H1 (cell line): ENCODE measurements at regions not wholly inside any gene's neighbourhood (a gene's known extent, or its start where the extent isn't known, plus 50 kb on each side); places are given as distances from the start of the nearest gene placed in this dataset.

Experiments
- CTCF ChIA-PET: fragments of 300-600 bp; sonication (Branson Sonifier 250); formaldehyde crosslinking; loops from one replicate; lab custom pipeline; 2021; ENCODE audit not compliant: partially characterized antibody; lab: Charles Lee
- POLR2A ChIA-PET: fragments of 300-600 bp; sonication (Branson Sonifier 250); formaldehyde crosslinking; loops from one replicate; lab custom pipeline; 2021; ENCODE audit warnings: inconsistent platforms; ENCODE audit not compliant: partially characterized antibody; lab: Charles Lee
- DNase-seq, 2 experiments: peaks; one replicate each; pipeline versions ENCODE4 v3.0.0 to v3.0.0-alpha.2; 2010 to 2022; ENCODE audit warnings: low spot score in 2 of 2, low read depth in 1 of 2, mixed read lengths in 1 of 2
- FAIRE-seq: peaks from 2 replicates; lab custom pipeline; 2011; peaks lifted over from hg19 to GRCh38; lab: Jason Lieb, UNC
- H2AFZ ChIP-seq: 2 replicates; pipeline ENCODE4 v1.8.1; 2012; ENCODE audit warnings: low read length, inconsistent platforms
- H2AK5ac ChIP-seq: 2 replicates; pipeline ENCODE4 v1.6.1; 2013; ENCODE audit warnings: low read depth, low read length
- H2BK120ac ChIP-seq: replicated peaks from 2 replicates; pipeline ENCODE3; 2013; ENCODE audit warnings: low read depth, low read length, inconsistent platforms
- H2BK12ac ChIP-seq: 2 replicates; pipeline ENCODE4 v1.6.1; 2013; ENCODE audit warnings: low read depth, low read length
- H2BK15ac ChIP-seq: 2 replicates; pipeline ENCODE4 v1.6.1; 2013; ENCODE audit warnings: low read length
- H2BK20ac ChIP-seq: 2 replicates; pipeline ENCODE4 v1.6.1; 2013; ENCODE audit warnings: low read length
- H2BK5ac ChIP-seq: 2 replicates; pipeline ENCODE4 v1.6.1; 2013; ENCODE audit warnings: low read depth, low read length
- H3K14ac ChIP-seq: 2 replicates; pipeline ENCODE4 v1.6.1; 2013; ENCODE audit warnings: inconsistent platforms; ENCODE audit not compliant: insufficient read length
- H3K18ac ChIP-seq: 2 replicates; pipeline ENCODE4 v1.6.1; 2013; ENCODE audit warnings: low read length; ENCODE audit errors: extremely low read depth
- H3K23ac ChIP-seq: 2 replicates; pipeline ENCODE4 v1.6.1; 2013; ENCODE audit warnings: inconsistent platforms; ENCODE audit not compliant: insufficient read length
- H3K23me2 ChIP-seq: 2 replicates; pipeline ENCODE4 v1.6.1; 2013; ENCODE audit warnings: low read depth, low read length
- H3K27ac ChIP-seq: 2 replicates; pipeline ENCODE4 v1.6.1; 2011; ENCODE audit warnings: low read depth, low read length, inconsistent platforms
- H3K27me3 ChIP-seq, 4 experiments: replicated peaks in 1 of 4; 1 replicate in 1 of 4; 2 replicates in 3 of 4; pipeline versions ENCODE4 v1.6.1 to v1.8.1; 2011 to 2013; ENCODE audit warnings: low read length in 3 of 4, mild to moderate bottlenecking in 3 of 4, inconsistent platforms in 2 of 4, mixed read lengths in 2 of 4, moderate library complexity in 1 of 4; ENCODE audit not compliant: control insufficient read depth in 3 of 4, insufficient read depth in 3 of 4; ENCODE audit errors: extremely low read depth in 1 of 4
- H3K36me3 ChIP-seq, 4 experiments: 2 replicates each; pipeline versions ENCODE4 v1.6.1 to v1.8.1; 2011 to 2013; ENCODE audit warnings: mild to moderate bottlenecking in 4 of 4, low read length in 3 of 4, moderate library complexity in 2 of 4, control low read depth in 1 of 4, inconsistent platforms in 1 of 4; ENCODE audit not compliant: insufficient read depth in 4 of 4, control insufficient read depth in 2 of 4
- H3K4ac ChIP-seq: replicated peaks from 2 replicates; pipeline ENCODE3; 2013; ENCODE audit warnings: low read length, low read depth, mixed read lengths, inconsistent platforms; ENCODE audit not compliant: insufficient read length
- H3K4me1 ChIP-seq, 4 experiments: replicated peaks in 1 of 4; 1 replicate in 1 of 4; 2 replicates in 3 of 4; pipeline versions ENCODE4 v1.6.1 to v1.8.1; 2011 to 2013; ENCODE audit warnings: low read length in 3 of 4, inconsistent platforms in 2 of 4, mixed read lengths in 1 of 4; ENCODE audit not compliant: insufficient read depth in 4 of 4, control insufficient read depth in 3 of 4
- H3K4me2 ChIP-seq, 2 experiments: 2 replicates each; pipeline versions ENCODE4 v1.6.1 to v1.8.1; 2011 to 2013; ENCODE audit warnings: low read depth in 2 of 2, low read length in 2 of 2, control low read depth in 1 of 2, inconsistent platforms in 1 of 2, mild to moderate bottlenecking in 1 of 2; ENCODE audit not compliant: insufficient read depth in 1 of 2
- H3K4me3 ChIP-seq, 4 experiments: fragments of 200-600, 300-600 bp in 1 of 4; sonication (generic), shearing (Covaris generic), sonication (Bioruptor Twin) in 1 of 4; 2 replicates each; pipeline versions ENCODE4 v1.5.1 to v1.8.1; 2011 to 2016; ENCODE audit warnings: low read length in 4 of 4, low read depth in 3 of 4, control low read depth in 2 of 4, inconsistent platforms in 2 of 4, mild to moderate bottlenecking in 2 of 4, mixed read lengths in 1 of 4, moderate library complexity in 1 of 4; ENCODE audit not compliant: insufficient read depth in 2 of 4; ENCODE audit errors: extremely low read depth in 1 of 4
- H3K56ac ChIP-seq: replicated peaks from 2 replicates; pipeline ENCODE3; 2013; ENCODE audit warnings: low read depth, mild to moderate bottlenecking, mixed read lengths, low read length, inconsistent platforms; ENCODE audit not compliant: insufficient read length
- H3K79me1 ChIP-seq: 2 replicates; pipeline ENCODE4 v1.6.1; 2013; ENCODE audit warnings: low read depth, low read length, control low read depth
- H3K79me2 ChIP-seq, 2 experiments: 2 replicates each; pipeline versions ENCODE4 v1.6.1 to v1.8.1; 2012 to 2013; ENCODE audit warnings: low read length in 2 of 2, mild to moderate bottlenecking in 2 of 2, inconsistent platforms in 1 of 2; ENCODE audit not compliant: insufficient read depth in 2 of 2, control insufficient read depth in 1 of 2
- H3K9ac ChIP-seq, 4 experiments: replicated peaks in 1 of 4; 1 replicate in 1 of 4; 2 replicates in 3 of 4; pipeline versions ENCODE4 v1.6.1 to v1.8.1; 2011 to 2013; ENCODE audit warnings: low read depth in 3 of 4, low read length in 3 of 4, control low read depth in 2 of 4, mild to moderate bottlenecking in 2 of 4, moderate library complexity in 2 of 4, inconsistent platforms in 1 of 4; ENCODE audit errors: extremely low read depth in 1 of 4
- H3K9me3 ChIP-seq, 2 experiments: 2 replicates each; pipeline versions ENCODE4 v1.6.1 to v1.8.1; 2012 to 2013; ENCODE audit warnings: mild to moderate bottlenecking in 2 of 2, moderate library complexity in 2 of 2, control low read depth in 1 of 2, inconsistent platforms in 1 of 2, low read depth in 1 of 2, low read length in 1 of 2, mixed read lengths in 1 of 2; ENCODE audit not compliant: insufficient read depth in 2 of 2
- H4K20me1 ChIP-seq, 2 experiments: replicated peaks in 1 of 2; 2 replicates each; pipeline versions ENCODE3 to v1.8.1; 2011 to 2013; ENCODE audit warnings: inconsistent platforms in 2 of 2, low read length in 2 of 2, mild to moderate bottlenecking in 1 of 2; ENCODE audit not compliant: insufficient read depth in 2 of 2, control insufficient read depth in 1 of 2
- H4K5ac ChIP-seq: 2 replicates; pipeline ENCODE4 v1.6.1; 2013; ENCODE audit warnings: low read length, low read depth, mixed read lengths, inconsistent platforms; ENCODE audit not compliant: insufficient read length
- H4K8ac ChIP-seq: 2 replicates; pipeline ENCODE4 v1.8.0; 2013; ENCODE audit warnings: mild to moderate bottlenecking, moderate library complexity, low read length, inconsistent platforms; ENCODE audit not compliant: insufficient read depth; ENCODE audit errors: extremely low read depth
- H4K91ac ChIP-seq: replicated peaks from 2 replicates; pipeline ENCODE3; 2013; ENCODE audit warnings: low read length, mixed read lengths, inconsistent platforms; ENCODE audit not compliant: insufficient read length
- ATF3 ChIP-seq: IDR thresholded peaks from 2 replicates; pipeline ENCODE4 v1.6.1; 2011; ENCODE audit warnings: low read depth, mild to moderate bottlenecking, low read length; ENCODE audit not compliant: insufficient read depth
- CTBP2 ChIP-seq: IDR thresholded peaks from 2 replicates; pipeline ENCODE4 v1.7.0; 2011; ENCODE audit warnings: borderline replicate concordance, mild to moderate bottlenecking, moderate library complexity, mixed read lengths, low read length; ENCODE audit not compliant: insufficient read depth, insufficient read length
- POLR2A ChIP-seq, 2 experiments: IDR thresholded peaks; 1 replicate in 1 of 2; 2 replicates in 1 of 2; pipeline ENCODE4 v1.6.1; 2011; ENCODE audit warnings: low read depth in 2 of 2, low read length in 2 of 2, mild to moderate bottlenecking in 2 of 2; ENCODE audit errors: control extremely low read depth in 1 of 2
- USF2 ChIP-seq: IDR thresholded peaks from 2 replicates; pipeline ENCODE4 v1.6.1; 2011; ENCODE audit warnings: low read length, improper control_type of control experiment
- WGBS, 2 experiments: shearing (Covaris generic) in 1 of 2; methylation state at CpG; one replicate each; pipeline versions ENCODE4 v1.1.6 to v1.1.7; 2013 to 2015; ENCODE audit warnings: low lambda C conversion rate in 2 of 2, mixed read lengths in 2 of 2, inconsistent platforms in 1 of 2, low coverage in 1 of 2, missing lambda C conversion rate in 1 of 2; ENCODE audit not compliant: insufficient replicate concordance in 2 of 2, insufficient coverage in 1 of 2, insufficient read length in 1 of 2; ENCODE audit errors: extremely low coverage in 1 of 2, missing lambda C conversion rate in 1 of 2; 5-methylcytosine and 5-hydroxymethylcytosine counted together

DNA sequence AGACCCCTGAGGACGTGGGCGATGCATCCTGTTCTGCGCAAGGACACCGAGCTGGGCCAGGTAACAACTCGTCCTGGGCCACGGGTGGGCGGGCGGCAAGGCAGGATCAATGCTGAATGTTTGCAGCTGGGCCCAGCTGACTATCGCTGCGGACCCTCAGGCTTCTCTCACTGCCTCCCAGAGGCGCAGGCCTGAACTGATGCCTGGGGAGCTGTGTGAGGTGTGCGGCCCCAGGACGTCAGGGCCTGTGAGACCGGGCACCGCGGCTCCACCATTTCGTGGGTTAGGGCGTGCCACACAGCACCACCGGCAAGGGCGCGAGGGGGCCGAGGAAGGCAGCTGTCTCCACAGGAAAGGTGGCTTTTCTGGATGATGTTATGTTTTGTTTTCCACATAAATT is 307.4 kb downstream of the NDUFA10 start:
- Histone ChIP-seq H3K4me1 (no peaks in the 10 kb centered on the region), H3K18ac (no peak overlapping the region), H3K23ac (no peak overlapping the region), H3K4me3 (no peak overlapping the region), H3K14ac (no peak overlapping the region), H3K27ac (no peak overlapping the region), H3K36me3 (no peaks in the 10 kb centered on the region; a peak in 1 of 8 replicates), H3K79me1 (no peaks in the 10 kb centered on the region), H3K56ac (no peak overlapping the region), H2AFZ (no peak overlapping the region), H4K5ac (no peak overlapping the region), H2BK5ac (no peak overlapping the region), H2AK5ac (no peak overlapping the region), H2BK12ac (no peak overlapping the region), H3K79me2 (no peaks in the 10 kb centered on the region), H3K9me3 (peaks cover 22 to 23% of the 10 kb centered on the region in 2 experiments), H2BK20ac (no peak overlapping the region), H3K4ac (no peak overlapping the region), H3K4me2 (no peak overlapping the region), H3K23me2 (peaks cover 2% of the 10 kb centered on the region; the same call in 1 of the 2 replicates), H4K91ac (no peak overlapping the region), H4K20me1 (peaks cover 0 to 2% of the 10 kb centered on the region in 2 experiments), H4K8ac (no peak overlapping the region), H3K9ac (no peak overlapping the region), H2BK15ac (no peak overlapping the region), H2BK120ac (no peak overlapping the region), H3K27me3 (no peaks in the 10 kb centered on the region)
- DNase-seq (no peak), FAIRE-seq (no peak)
- 93% methylated on average over 14 of the region's 22 CpGs; no CpG with 5 or more reads in 1 of the 2 experiments for WGBS, 2 experiments
- ChIA-PET POLR2A (no interaction called here), CTCF (no interaction called here)
- TF ChIP-seq CTBP2: no peak
- no peak for TF ChIP-seq POLR2A (IDR thresholded peaks at IDR 0.05; ENCODE audit: control extremely low read depth in 1 of 2, low read depth in 2 of 2, low read length in 2 of 2)
- no peak for TF ChIP-seq USF2
- TF ChIP-seq ATF3: no peak
